Esophagus squamous epithelium (tissue), 4 donors: ENCODE measurements at regions not wholly inside any gene's neighbourhood (a gene's known extent, or its start where the extent isn't known, plus 50 kb on each side); places are given as distances from the start of the nearest gene placed in this dataset.

ENCODE experiments used
- POLR2A ChIP-seq, 4 donors: fragments of 450-650 bp; IDR thresholded peaks; one replicate each; pipeline ENCODE4 v1.6.1; 2017; ENCODE audit warnings: antibody characterized with exemption in 4 of 4, mild to moderate bottlenecking in 4 of 4, moderate library complexity in 3 of 4
- TF ChIP-seq, protein P1 (sequence below), 6 experiments: fragments of 450-650 bp in 4 of 6; fragments of 200-600 bp in 2 of 6; sonication (generic) in 2 of 6; IDR thresholded peaks; one replicate each; pipeline ENCODE4 v1.5.1; 2016 to 2019; ENCODE audit warnings: antibody characterized with exemption in 6 of 6, mild to moderate bottlenecking in 4 of 6, moderate library complexity in 4 of 6

DNA sequence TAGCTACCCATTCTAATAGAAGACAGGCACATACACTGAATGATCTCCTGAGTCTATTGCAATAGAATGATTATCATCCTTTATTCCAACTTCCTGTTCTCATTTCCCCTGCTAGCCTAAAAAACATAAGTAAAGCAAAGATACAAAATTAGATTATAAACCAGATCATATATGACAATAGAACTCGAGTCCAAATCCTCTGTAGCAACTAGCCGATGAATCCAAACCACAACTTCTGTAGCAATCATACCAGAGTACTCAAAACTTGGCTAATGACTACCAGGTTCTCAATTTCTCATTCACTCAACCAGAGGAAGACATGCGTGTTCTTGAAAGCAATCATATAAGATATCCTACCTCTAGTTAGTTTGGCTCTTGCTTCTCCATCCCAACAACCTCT, 622.1 kb downstream of the PSAT1 start:
- TF ChIP-seq, protein P1, sequence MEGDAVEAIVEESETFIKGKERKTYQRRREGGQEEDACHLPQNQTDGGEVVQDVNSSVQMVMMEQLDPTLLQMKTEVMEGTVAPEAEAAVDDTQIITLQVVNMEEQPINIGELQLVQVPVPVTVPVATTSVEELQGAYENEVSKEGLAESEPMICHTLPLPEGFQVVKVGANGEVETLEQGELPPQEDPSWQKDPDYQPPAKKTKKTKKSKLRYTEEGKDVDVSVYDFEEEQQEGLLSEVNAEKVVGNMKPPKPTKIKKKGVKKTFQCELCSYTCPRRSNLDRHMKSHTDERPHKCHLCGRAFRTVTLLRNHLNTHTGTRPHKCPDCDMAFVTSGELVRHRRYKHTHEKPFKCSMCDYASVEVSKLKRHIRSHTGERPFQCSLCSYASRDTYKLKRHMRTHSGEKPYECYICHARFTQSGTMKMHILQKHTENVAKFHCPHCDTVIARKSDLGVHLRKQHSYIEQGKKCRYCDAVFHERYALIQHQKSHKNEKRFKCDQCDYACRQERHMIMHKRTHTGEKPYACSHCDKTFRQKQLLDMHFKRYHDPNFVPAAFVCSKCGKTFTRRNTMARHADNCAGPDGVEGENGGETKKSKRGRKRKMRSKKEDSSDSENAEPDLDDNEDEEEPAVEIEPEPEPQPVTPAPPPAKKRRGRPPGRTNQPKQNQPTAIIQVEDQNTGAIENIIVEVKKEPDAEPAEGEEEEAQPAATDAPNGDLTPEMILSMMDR (IDR thresholded peaks at IDR 0.05): no peak
- TF ChIP-seq POLR2A (IDR thresholded peaks at IDR 0.05): no peak
